Panc1 (cell line): ENCODE measurements at regions not wholly inside any gene's neighbourhood (a gene's known extent, or its start where the extent isn't known, plus 50 kb on each side); places are given as distances from the start of the nearest gene placed in this dataset.

Source experiments
- POLR2AphosphoS5 ChIP-seq: IDR thresholded peaks from 2 replicates; pipeline ENCODE4 v1.6.1; 2012; ENCODE audit warnings: mild to moderate bottlenecking, low read depth, low read length, moderate library complexity
- SIN3A ChIP-seq: IDR thresholded peaks from 2 replicates; pipeline ENCODE4 v1.6.1; 2012; ENCODE audit warnings: low read depth, mild to moderate bottlenecking, low read length, moderate library complexity, borderline replicate concordance; ENCODE audit not compliant: insufficient read depth
- TCF7L2 ChIP-seq: IDR thresholded peaks from 2 replicates; pipeline ENCODE4 v1.6.1; 2011; ENCODE audit warnings: mild to moderate bottlenecking, low read depth, low read length, inconsistent platforms
- TF ChIP-seq, protein P1 (sequence below): fragments of 450-650 bp; IDR thresholded peaks from 2 replicates; pipeline ENCODE4 v1.5.1; 2017; ENCODE audit warnings: mild to moderate bottlenecking

DNA sequence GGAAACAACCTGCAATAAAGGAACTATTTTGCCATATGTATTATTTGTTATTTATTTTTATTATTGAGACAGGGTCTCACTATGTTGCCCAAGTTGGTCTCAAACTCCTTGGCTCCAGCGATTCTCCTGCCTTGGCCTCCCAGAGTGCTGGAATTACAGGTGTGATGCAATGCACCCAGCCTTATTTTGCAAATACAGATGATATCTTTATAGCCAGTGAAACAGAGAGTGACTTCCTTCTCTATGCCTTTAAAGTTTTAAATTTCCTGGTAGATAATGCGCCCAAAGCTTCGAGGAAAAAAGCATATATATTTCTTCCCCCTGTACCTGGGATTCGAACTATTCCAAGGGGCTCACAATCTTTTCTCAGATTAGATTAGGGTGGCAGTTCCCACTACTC lies 601.1 kb upstream of the HTR2C start:
- TF ChIP-seq POLR2AphosphoS5 = no peak
- TF ChIP-seq, protein P1, sequence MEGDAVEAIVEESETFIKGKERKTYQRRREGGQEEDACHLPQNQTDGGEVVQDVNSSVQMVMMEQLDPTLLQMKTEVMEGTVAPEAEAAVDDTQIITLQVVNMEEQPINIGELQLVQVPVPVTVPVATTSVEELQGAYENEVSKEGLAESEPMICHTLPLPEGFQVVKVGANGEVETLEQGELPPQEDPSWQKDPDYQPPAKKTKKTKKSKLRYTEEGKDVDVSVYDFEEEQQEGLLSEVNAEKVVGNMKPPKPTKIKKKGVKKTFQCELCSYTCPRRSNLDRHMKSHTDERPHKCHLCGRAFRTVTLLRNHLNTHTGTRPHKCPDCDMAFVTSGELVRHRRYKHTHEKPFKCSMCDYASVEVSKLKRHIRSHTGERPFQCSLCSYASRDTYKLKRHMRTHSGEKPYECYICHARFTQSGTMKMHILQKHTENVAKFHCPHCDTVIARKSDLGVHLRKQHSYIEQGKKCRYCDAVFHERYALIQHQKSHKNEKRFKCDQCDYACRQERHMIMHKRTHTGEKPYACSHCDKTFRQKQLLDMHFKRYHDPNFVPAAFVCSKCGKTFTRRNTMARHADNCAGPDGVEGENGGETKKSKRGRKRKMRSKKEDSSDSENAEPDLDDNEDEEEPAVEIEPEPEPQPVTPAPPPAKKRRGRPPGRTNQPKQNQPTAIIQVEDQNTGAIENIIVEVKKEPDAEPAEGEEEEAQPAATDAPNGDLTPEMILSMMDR = no peak
- no peak for TF ChIP-seq TCF7L2
- no peak for TF ChIP-seq SIN3A
